ENCODE measurements at regions not wholly inside any gene's neighbourhood (a gene's known extent, or its start where the extent isn't known, plus 50 kb on each side); places are given as distances from the start of the nearest gene placed in this dataset.

GRCh38 chr3:72554689-72555088 lies 293.6 kb downstream of the SHQ1 start:
- DNase-seq (ENCODE audit: low read depth) = no peak
- TF ChIP-seq CTCF (IDR thresholded peaks at IDR 0.05; ENCODE audit: control insufficient read depth, insufficient read depth, low read depth, low read length, missing control alignments) = no peak
- H3K4me3 ChIP-seq (ENCODE audit: control insufficient read depth, low read depth, low read length) = no peak overlapping the region

- H3K4me3 ChIP-seq (ENCODE audit: control insufficient read depth, low read depth, low read length) = no peak overlapping the region
- TF ChIP-seq CTCF (IDR thresholded peaks at IDR 0.05; ENCODE audit: control insufficient read depth, insufficient read depth, low read depth, low read length, missing control alignments) = no peak
- no peak for DNase-seq (ENCODE audit: low read depth)
Observed at GRCh38 chr3:72553298-72553697, 294.9 kb downstream of the SHQ1 start.

- no peak for TF ChIP-seq CTCF (IDR thresholded peaks at IDR 0.05; ENCODE audit: control insufficient read depth, insufficient read depth, low read depth, low read length, missing control alignments)
Observed at GRCh38 chr3:72550582-72551262, 297.5 kb downstream of the SHQ1 start.

GRCh38 chr3:72549761-72550581 lies 298.3 kb downstream of the SHQ1 start:
- no peak overlapping the region for H3K4me3 ChIP-seq (ENCODE audit: control insufficient read depth, low read depth, low read length)
- no peak for DNase-seq (ENCODE audit: low read depth)
- TF ChIP-seq CTCF (IDR thresholded peaks at IDR 0.05; ENCODE audit: control insufficient read depth, insufficient read depth, low read depth, low read length, missing control alignments) = no peak

More at GRCh38 chr3:72550582-72551262, 297.5 kb downstream of the SHQ1 start:
- H3K4me3 ChIP-seq (ENCODE audit: control insufficient read depth, low read depth, low read length) = no peak overlapping the region
- no peak for DNase-seq (ENCODE audit: low read depth)

GRCh38 chr3:72548981-72549380 lies 299.3 kb downstream of the SHQ1 start:
- no peak for TF ChIP-seq CTCF (IDR thresholded peaks at IDR 0.05; ENCODE audit: control insufficient read depth, insufficient read depth, low read depth, low read length, missing control alignments)
- no peak for DNase-seq (ENCODE audit: low read depth)
- no peak overlapping the region for H3K4me3 ChIP-seq (ENCODE audit: control insufficient read depth, low read depth, low read length)

GRCh38 chr3:72548461-72548860 lies 299.8 kb downstream of the SHQ1 start:
- H3K4me3 ChIP-seq (ENCODE audit: control insufficient read depth, low read depth, low read length) = no peak overlapping the region
- TF ChIP-seq CTCF (IDR thresholded peaks at IDR 0.05; ENCODE audit: control insufficient read depth, insufficient read depth, low read depth, low read length, missing control alignments) = no peak
- no peak for DNase-seq (ENCODE audit: low read depth)

Data from AG09309 (cell line).